ENCODE measurements at regions not wholly inside any gene's neighbourhood (a gene's known extent, or its start where the extent isn't known, plus 50 kb on each side); places are given as distances from the start of the nearest gene placed in this dataset.

GRCh38 chr13:109644956-109645355 lies 141.4 kb downstream of the IRS2 start:
- Histone ChIP-seq H3K9ac (ENCODE audit: low read length) (no peak overlapping the region), H4K20me1 (ENCODE audit: insufficient read depth) (no peaks in the 10 kb centered on the region), H3K4me3 (replicated peaks in 1 of 2; ENCODE audit: low read depth in 1 of 2, low read length in 2 of 2) (no peak overlapping the region), H3K36me3 (ENCODE audit: control insufficient read depth in 1 of 2, insufficient read depth in 2 of 2, low read length in 2 of 2) (no peaks in the 10 kb centered on the region), H3K27ac (ENCODE audit: low read depth, low read length) (no peak overlapping the region), H2AFZ (ENCODE audit: low read depth, low read length, poor library complexity, severe bottlenecking) (no peak overlapping the region), H3K79me2 (ENCODE audit: insufficient read depth, low read length) (no peaks in the 10 kb centered on the region), H3K9me3 (ENCODE audit: control insufficient read depth in 1 of 2, insufficient read depth in 1 of 2, low read depth in 1 of 2, low read length in 2 of 2) (peaks cover 0 to 12% of the 10 kb centered on the region in 2 experiments; a peak in 1 of 4 replicates), H3K4me2 (ENCODE audit: low read length) (no peak overlapping the region), H3K9me2 (ENCODE audit: insufficient read depth) (no peaks in the 10 kb centered on the region), H3K27me3 (ENCODE audit: insufficient read depth, low read length) (no peaks in the 10 kb centered on the region), H3K4me1 (ENCODE audit: control insufficient read depth in 1 of 2, insufficient read depth in 2 of 2, low read length in 2 of 2) (no peaks in the 10 kb centered on the region)
- CTCF ChIA-PET = no interaction called here
- DNase-seq (ENCODE audit: low read depth, low spot score) = no peak
- POLR2A ChIA-PET = no interaction called here
- TF ChIP-seq POLR2A (IDR thresholded peaks at IDR 0.05; ENCODE audit: borderline replicate concordance, extremely low read depth, insufficient read depth, insufficient read length) (no peak), EZH2 (IDR thresholded peaks at IDR 0.05) (no peak), SP1 (IDR thresholded peaks at IDR 0.05; ENCODE audit: low read depth) (no peak), YY1 (IDR thresholded peaks at IDR 0.05; ENCODE audit: extremely low read depth, insufficient replicate concordance, low read depth, low read length) (no peak), TCF7L2 (IDR thresholded peaks at IDR 0.05; ENCODE audit: borderline replicate concordance, extremely low read depth, insufficient read depth, insufficient read length) (no peak), RAD21 (IDR thresholded peaks at IDR 0.05; ENCODE audit: low read depth) (no peak), ZNF274 (IDR thresholded peaks at IDR 0.05; ENCODE audit: low read depth, low read length) (no peak), EZH2phosphoT487 (IDR thresholded peaks at IDR 0.05; ENCODE audit: borderline replicate concordance) (no peak), ZFX (IDR thresholded peaks at IDR 0.05) (no peak), ZBTB33 (IDR thresholded peaks at IDR 0.05; ENCODE audit: extremely low read depth, insufficient replicate concordance, low read length) (no peak), CBX3 (IDR thresholded peaks at IDR 0.05; ENCODE audit: low read depth) (no peak), SIN3A (IDR thresholded peaks at IDR 0.05; ENCODE audit: low read depth) (no peak), FOSL1 (IDR thresholded peaks at IDR 0.05; ENCODE audit: low read depth) (no peak), POLR2AphosphoS5 (IDR thresholded peaks at IDR 0.05; ENCODE audit: low read depth, low read length) (no peak), MAX (IDR thresholded peaks at IDR 0.05) (no peak), JUND (IDR thresholded peaks at IDR 0.05) (no peak), SRF (IDR thresholded peaks at IDR 0.05; ENCODE audit: low read depth) (no peak)
- no TSS peak for BruUV-seq (replicated peaks)
- intact Hi-C loops (cut with micrococcal nuclease) = no loop called here
- no peak for ATAC-seq
- RAD21 ChIA-PET (ENCODE audit: low non-redundant PET in 1 of 2, low total read pairs in 2 of 2, uncharacterized antibody in 2 of 2, unreplicated experiment in 2 of 2) = no interaction called here

Measured in HCT116 (cell line).